Stimulated activated CD4-positive, alpha-beta T cell treated with anti-CD3 and anti-CD28 coated beads, Interleukin-4, amount 100 ng/mL, for 1 hour (primary cell): ENCODE measurements at regions not wholly inside any gene's neighbourhood (a gene's known extent, or its start where the extent isn't known, plus 50 kb on each side); places are given as distances from the start of the nearest gene placed in this dataset.

ENCODE experiments used
- DNase-seq: peaks from one replicate; pipeline ENCODE4 v3.0.0-alpha.2; 2020

GRCh38 chr10:3363311-3364045 lies 190.9 kb upstream of the PITRM1 start:
- no peak for DNase-seq

DNA sequence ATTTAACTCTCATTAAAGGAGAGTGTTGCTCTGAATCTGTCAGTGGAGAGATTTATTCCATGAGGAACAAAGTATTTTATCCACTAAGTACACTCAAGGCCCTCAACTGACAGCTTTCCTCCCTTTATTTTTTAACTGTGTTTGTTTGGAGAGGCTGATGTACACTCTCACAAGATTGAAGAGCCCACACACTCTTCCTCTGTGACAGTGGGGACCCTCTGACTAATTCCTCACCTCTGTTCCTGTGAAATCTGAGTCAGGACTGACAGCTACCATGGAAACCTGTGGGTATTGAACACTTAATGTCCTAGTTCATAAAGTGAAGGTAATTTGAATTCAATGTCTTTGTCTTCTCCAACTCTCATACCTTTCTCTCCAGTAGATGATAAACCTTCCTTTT lies 189.8 kb upstream of the PITRM1 start:
- no peak for DNase-seq

DNA sequence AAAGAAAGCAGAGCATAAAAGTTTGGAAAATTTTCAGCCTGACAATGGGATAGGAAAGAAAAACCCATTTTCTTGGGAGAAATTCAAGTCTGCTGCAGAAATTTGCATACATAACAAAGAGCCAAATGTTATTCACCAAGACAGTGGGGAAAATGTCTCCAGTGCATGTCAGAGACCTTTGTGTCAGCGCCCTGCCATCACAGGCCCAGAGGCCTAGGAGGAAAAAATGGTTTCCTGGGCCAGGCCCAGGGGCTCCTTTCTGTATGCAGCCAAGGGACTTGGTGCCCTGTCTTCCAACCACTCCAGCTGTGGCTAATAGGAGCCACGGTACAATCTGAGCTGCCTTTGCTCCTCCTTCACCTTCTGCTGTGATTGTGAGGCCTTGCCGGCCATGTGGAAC lies 189.1 kb upstream of the PITRM1 start:
- no peak for DNase-seq

- no peak for DNase-seq
Measured at GRCh38 chr10:3357737-3358136, 185.2 kb upstream of the PITRM1 start.

DNA sequence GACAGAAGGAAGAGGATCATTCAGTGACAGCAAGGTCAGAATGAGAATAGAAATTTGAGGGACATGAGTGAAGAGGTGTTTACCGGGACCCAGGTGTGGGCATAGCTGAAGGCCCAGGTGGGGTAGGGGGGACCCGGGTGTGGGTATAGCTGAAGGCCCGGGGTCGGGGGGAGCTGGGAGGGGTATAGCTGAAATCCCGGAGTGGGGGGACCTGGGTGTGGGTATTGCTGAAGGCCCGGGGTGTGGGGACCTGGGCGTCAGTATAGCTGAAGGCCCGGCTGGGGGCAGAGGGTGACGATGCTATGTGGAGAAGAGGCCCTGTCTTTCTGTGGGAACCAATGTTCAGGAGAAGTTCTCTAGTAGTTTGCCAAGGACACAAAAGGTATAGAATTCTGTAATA lies 183.0 kb upstream of the PITRM1 start:
- no peak for DNase-seq

DNA sequence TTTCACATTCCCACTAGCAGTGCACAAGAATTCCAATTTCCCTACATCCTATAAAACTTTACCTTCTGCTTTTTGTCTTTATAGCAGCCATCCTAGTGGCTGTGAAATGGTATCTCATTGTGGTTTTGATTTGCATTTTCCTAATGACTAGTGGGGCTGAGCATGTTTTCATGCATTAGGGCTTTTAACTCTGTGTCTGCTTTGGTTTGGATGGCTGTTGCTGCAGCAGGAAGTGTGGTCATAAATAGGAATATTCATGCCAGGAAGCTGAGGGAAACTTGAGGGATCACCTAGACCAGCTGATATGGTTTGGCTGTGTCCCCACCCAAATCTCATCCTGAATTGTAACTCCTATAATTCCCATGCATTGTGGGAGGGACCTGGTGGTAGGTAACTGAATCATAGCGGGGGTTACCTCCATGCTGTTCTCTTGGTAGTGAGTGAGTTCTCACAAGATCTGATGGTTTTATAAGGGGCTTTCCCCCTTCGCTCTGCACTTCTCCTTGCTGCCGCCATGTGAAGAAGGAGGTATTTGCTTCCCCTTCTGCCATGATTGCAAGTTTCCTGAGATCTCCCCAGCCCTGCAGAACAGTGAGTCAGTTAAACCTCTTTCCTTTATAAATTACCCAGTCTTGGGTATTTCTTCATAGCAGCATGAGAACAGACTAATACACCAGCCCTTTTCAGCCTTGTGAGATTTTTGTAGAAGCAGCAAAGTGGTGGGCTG lies 181.8 kb upstream of the PITRM1 start:
- no peak for DNase-seq

DNA sequence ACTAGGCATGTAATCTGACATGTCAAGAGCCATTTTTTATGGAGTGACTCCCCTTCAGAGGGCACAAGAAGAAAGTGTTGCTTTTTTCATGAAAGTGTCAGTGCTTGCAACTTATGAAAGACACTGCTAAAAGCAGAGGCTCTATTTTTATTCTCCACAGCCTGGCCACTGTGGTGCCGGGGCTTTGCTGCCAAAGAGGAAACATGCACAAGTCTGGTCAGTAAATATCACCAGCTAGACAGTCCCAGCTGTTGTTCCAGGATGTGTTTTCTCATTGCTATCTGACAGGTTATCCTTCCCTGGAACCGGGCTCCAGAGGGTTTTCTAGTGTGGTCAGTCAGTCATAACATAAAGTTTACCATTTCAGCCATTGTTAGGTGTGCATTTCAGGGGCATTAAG lies 180.7 kb upstream of the PITRM1 start:
- no peak for DNase-seq

DNA sequence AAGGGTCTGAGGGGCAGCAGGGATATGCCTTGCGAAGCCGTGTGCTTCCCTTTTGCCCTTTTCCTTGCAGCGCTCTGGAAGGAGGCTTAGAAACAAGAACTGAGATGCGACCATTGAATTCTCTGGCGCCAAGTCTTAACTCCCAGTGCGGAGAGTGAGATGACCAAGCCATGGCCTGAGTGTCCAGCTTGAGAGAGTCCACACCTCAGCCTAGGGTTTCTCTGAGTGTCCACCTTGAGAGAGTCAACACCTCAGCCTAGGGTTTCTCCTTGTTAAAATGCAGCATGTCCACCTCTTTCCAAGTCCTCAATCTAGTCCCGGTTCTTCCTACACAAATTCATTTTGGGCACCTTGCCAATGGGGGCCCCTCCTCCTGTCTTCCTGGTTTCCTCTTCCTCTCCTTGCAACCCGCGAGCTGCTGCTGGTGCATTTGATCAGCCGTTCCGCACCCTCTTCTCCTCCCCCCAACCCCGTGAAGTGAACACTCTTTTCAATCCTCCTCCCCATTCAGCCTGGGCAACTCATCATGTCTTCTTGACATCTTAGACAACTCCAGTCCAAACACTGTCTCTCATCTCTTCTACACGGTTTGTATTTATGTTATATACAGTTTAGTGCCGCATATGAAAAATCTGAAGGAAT lies 178.2 kb upstream of the PITRM1 start:
- DNase-seq: no peak

- DNase-seq: no peak
Measured at GRCh38 chr10:3350205-3350604, 177.6 kb upstream of the PITRM1 start.

DNA sequence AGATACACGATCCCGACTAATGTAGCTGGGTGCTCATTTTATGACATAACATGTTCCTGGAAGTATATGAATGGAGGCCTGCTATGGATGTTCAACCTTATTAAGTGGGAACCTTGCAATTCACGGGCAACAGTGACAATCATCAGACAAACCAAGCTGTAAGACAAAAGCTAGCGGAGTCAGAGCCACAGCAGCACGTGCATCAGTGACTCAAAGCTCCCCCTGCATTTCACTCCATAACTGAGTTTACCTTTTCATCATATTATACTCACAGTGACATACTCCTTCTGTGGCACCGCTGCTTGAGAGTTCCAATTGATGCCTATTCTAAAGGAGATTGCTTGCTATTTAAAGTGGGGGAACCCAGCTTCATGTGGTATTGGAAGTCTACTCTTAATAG lies 176.0 kb upstream of the PITRM1 start:
- no peak for DNase-seq

DNA sequence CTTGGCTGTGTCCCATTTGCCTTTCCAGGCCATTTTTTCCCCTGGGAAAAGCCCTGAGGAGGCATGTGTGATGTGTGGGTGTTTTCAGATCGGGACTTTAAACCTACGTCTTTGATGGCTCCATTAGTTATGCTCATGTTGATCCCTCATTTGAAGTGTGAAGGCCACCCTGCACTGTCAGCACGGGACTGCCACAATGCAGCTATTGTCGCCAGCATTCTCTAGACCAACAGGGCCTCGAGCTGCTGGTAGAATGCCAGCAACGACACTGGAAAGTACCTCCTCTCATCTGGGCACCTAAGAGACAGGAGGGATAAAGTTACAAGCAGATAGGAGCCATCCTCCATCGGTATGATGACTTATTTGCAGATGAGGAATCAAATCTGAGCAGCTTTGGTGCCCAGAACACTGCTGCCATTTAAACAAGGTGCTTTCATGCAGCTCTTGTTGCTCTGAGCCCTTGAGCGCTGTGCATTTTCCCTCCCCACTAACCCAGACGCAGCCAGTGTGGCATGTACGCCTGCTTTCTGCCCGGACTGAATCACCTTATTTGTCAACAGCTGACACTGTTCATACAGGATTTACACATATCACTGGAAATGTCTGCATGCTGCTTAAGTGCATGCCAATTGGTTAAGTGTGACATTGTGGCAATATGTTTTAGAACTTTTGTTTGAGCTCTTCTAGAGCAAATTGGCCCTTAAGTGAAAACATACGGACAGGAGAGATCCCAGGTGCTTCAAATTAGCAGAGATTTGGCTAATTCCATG lies 175.0 kb upstream of the PITRM1 start:
- DNase-seq: no peak

DNA sequence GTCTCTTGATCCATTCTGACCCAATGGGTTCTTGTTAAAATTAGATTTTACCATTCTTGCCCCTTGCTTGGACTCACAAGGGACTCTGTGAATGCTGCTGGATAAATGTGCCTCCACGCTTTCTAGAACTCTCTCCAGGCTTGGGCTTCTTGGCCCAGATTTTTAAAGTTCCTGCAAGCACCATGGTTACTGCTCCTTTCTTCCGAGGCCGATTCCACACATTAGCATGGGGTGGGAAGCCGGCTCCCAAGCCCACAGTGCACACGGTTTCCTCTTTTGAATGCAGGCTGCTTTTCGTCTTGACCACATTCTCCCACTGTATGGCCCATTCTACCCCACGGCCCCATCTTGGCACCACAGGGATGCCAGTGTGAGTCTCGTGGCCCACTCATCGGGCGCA lies 174.3 kb upstream of the PITRM1 start:
- no peak for DNase-seq

- DNase-seq: no peak
Measured at GRCh38 chr10:3342771-3343170, 170.2 kb upstream of the PITRM1 start.

DNA sequence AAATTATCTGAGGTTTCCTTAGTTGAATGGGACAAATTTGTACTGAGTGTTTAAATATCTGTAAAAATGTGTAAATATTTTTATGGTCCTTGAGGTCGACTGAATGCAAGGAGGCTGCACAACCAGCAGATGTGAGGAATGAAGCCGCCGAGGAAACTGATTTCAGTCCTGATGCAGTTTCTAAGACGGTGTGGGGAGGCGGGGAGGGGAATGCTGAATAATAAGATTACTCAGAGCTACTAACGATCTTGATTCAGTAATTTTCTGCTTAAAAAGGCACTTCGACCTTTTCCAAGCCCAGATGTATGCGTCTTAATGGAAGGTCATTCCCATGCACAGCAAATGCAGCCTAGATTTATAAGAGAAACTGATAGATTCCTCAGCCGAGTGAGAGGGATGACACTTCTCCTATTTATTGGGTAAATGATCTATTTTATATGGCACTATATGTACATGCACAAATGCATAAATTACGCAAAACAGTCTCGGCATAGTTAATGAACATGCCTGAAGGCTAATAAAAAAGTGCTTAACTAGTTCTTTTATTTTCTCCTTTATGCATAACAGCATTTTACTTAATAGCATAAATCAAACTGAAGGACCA lies 167.6 kb upstream of the PITRM1 start:
- DNase-seq: no peak

GRCh38 chr10:3339531-3339950 lies 167.0 kb upstream of the PITRM1 start:
- DNase-seq: no peak

- no peak for DNase-seq
Measured at GRCh38 chr10:3339121-3339520, 166.5 kb upstream of the PITRM1 start.

DNA sequence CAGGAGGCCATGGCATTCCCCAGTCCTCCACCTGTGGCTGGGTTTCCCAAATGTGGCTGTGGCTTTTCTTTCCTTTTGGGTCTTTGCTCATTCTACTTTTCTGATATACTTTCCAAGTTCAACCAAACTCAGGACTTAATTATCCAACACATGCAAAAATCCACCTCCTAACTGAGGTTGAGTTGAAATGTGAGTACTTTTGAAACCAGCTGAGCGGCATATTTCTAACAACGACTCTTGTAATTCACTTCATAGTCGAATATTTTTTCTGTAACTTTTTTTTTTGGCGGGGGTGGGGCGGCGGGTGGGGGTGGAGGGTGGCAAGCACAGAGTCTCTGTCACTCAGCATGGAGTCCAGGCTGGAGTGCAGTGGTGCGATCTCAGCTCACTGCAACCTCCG lies 165.2 kb upstream of the PITRM1 start:
- DNase-seq: no peak

- DNase-seq: no peak
Measured at GRCh38 chr10:3336673-3337293, 164.2 kb upstream of the PITRM1 start.

DNA sequence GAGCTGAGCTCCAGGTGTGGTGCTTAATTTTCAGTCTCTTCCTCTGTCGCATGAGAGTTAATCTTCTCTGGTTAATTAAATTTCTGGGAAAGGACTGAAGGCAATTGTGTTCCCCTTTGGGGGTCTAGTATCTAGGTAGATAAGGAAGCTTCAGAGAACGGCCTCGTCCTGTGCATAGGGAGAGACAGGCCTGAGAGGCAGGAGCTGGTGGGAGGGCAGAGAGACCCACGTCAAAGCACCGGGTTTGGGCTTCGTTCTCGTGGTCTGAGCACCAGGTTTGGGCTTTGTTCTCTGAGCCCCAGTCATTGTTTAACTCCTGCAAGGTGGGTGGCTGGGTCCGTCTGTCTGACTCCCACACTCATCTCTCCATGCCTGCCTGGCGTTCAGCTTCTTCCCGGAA lies 160.8 kb upstream of the PITRM1 start:
- no peak for DNase-seq

DNA sequence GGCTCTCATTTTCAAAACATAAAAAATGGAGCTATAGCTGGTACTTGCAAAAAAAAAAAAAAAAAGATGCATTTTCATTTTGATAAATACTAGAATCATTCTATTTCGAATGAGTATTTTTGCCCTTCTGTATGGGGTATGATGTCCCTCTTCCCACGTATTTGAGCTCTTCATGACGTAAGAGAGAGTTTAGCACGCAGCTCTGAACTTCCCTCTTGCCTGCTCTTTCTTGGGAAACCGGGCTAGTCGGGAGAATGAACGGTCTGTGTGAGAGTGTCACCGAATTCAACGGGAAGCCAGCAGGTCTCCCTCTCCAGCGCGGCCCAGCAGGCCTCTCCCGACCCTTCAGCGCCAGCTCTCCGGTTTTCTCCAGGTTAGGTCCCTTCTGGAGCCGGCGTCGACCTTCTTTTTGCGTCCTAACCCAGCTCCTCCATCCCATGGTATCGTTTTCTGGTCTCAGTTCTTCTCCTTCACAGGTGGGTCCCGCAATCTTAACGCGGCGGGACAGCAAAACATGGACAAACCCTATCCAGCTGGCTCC lies 159.2 kb upstream of the PITRM1 start:
- no peak for DNase-seq

- DNase-seq: no peak
Measured at GRCh38 chr10:3331187-3331586, 158.6 kb upstream of the PITRM1 start.

DNA sequence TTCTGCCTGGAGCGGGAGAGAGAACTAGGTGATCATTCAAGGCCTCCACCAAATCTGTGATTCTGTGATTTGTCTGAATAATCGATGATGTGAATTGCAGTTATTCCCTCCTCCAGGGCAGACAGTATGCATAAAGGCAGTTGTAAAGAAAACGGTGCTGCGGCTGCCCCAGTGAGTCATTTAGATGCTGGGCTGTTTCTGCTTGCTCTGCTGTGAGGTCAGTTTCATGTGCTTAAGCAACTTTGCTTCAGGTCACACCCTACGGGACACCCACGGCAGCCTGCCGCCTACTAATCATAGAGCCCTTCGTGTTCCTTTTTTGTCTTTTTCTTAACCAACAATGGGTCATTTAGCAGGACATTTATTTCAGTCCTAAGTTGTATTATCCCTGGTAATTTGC lies 158.1 kb upstream of the PITRM1 start:
- DNase-seq: no peak
